T-cell (primary cell): ENCODE measurements at regions not wholly inside any gene's neighbourhood (a gene's known extent, or its start where the extent isn't known, plus 50 kb on each side); places are given as distances from the start of the nearest gene placed in this dataset.

Experiments used
- ATAC-seq, 4 experiments: fragments of 200-7000 bp in 3 of 4; fragments of 150-1000 bp in 1 of 4; cut with Tn5 transposase; replicated peaks in 1 of 4; 1 replicate in 3 of 4; 2 replicates in 1 of 4; pipeline ENCODE4 v1.10.0; 2021; ENCODE audit warnings: moderate library complexity in 3 of 4, mild to moderate bottlenecking in 2 of 4, moderate number of reproducible peaks in 1 of 4
- CTCF ChIA-PET, 2 donors: fragments of 300-600 bp; sonication (Branson Sonifier 250); formaldehyde crosslinking; loops; one replicate each; lab custom pipeline; 2022; ENCODE audit warnings: antibody characterized with exemption in 2 of 2; lab: Charles Lee
- POLR2A ChIA-PET, 2 donors: fragments of 300-600 bp; sonication (Branson Sonifier 250); formaldehyde crosslinking; loops; one replicate each; lab custom pipeline; 2022; ENCODE audit warnings: antibody characterized with exemption in 2 of 2; lab: Charles Lee
- DNase-seq, 35 experiments: peaks; one replicate each; pipeline versions ENCODE4 v3.0.0 to v3.0.0-alpha.2; 2013 to 2023
- H3K27ac ChIP-seq: one replicate; pipeline ENCODE4 v1.5.1; 2013; ENCODE audit warnings: low read length
- H3K27me3 ChIP-seq, 2 experiments: replicated peaks in 1 of 2; 1 replicate in 1 of 2; 2 replicates in 1 of 2; pipeline versions ENCODE4 v1.6.1 to v1.7.0; 2013; ENCODE audit warnings: low read length in 1 of 2, mixed read lengths in 1 of 2; ENCODE audit not compliant: control insufficient read depth in 2 of 2, insufficient read depth in 2 of 2; ENCODE audit errors: extremely low read depth in 1 of 2
- H3K36me3 ChIP-seq, 2 donors: 1 replicate in 1 of 2; 2 replicates in 1 of 2; pipeline versions ENCODE4 v1.6.1 to v1.7.0; 2013; ENCODE audit warnings: low read length in 1 of 2; ENCODE audit not compliant: control insufficient read depth in 2 of 2, insufficient read depth in 1 of 2; ENCODE audit errors: extremely low read depth in 1 of 2
- H3K4me1 ChIP-seq, 2 experiments: 1 replicate in 1 of 2; 2 replicates in 1 of 2; pipeline versions ENCODE4 v1.6.1 to v1.7.0; 2013; ENCODE audit warnings: low read length in 2 of 2, mixed read lengths in 1 of 2; ENCODE audit not compliant: insufficient read depth in 2 of 2, control insufficient read depth in 1 of 2; ENCODE audit errors: extremely low read depth in 1 of 2
- H3K4me3 ChIP-seq, 2 donors: 1 replicate in 1 of 2; 2 replicates in 1 of 2; pipeline versions ENCODE4 v1.5.1 to v1.7.0; 2013; ENCODE audit warnings: mild to moderate bottlenecking in 2 of 2, low read length in 1 of 2, moderate library complexity in 1 of 2; ENCODE audit not compliant: control insufficient read depth in 1 of 2; ENCODE audit errors: extremely low read depth in 1 of 2
- H3K9me3 ChIP-seq: 2 replicates; pipeline ENCODE4 v1.7.0; 2013
- H3K27ac Mint-ChIP-seq, 2 donors: one replicate each; pipeline ENCODE4 v1.8.0; 2020 to 2021; ENCODE audit warnings: mild to moderate bottlenecking in 2 of 2, mixed read lengths in 2 of 2
- H3K27me3 Mint-ChIP-seq, 2 donors: one replicate each; pipeline ENCODE4 v1.8.0; 2021 to 2022; ENCODE audit warnings: mixed read lengths in 2 of 2
- H3K36me3 Mint-ChIP-seq: one replicate; pipeline ENCODE4 v1.8.0; 2021; ENCODE audit warnings: mixed read lengths
- H3K4me1 Mint-ChIP-seq, 3 donors: one replicate each; pipeline ENCODE4 v1.8.0; 2020 to 2022; ENCODE audit warnings: mixed read lengths in 3 of 3, mild to moderate bottlenecking in 1 of 3
- H3K4me3 Mint-ChIP-seq, 3 donors: one replicate each; pipeline ENCODE4 v1.8.0; 2020 to 2022; ENCODE audit warnings: mild to moderate bottlenecking in 3 of 3, mixed read lengths in 3 of 3, moderate library complexity in 3 of 3
- H3K9me3 Mint-ChIP-seq, 3 donors: one replicate each; pipeline ENCODE4 v1.8.0; 2020 to 2022; ENCODE audit warnings: mixed read lengths in 3 of 3
- WGBS: methylation state at CpG from one replicate; pipeline ENCODE4 v1.1.5; 2013; ENCODE audit warnings: missing lambda C conversion rate; ENCODE audit not compliant: insufficient coverage; 5-methylcytosine and 5-hydroxymethylcytosine counted together

GRCh38 chr6:169157197-169158148 is 96.2 kb downstream of the THBS2 start:
- 88% methylated on average over 10 of the region's 22 CpGs for WGBS
- POLR2A ChIA-PET, result no interaction called here
- peaks cover 11 to 20% of the 10 kb centered on the region in 2 donors for H3K27me3 Mint-ChIP-seq
- H3K36me3 Mint-ChIP-seq, result no peaks in the 10 kb centered on the region
- Histone ChIP-seq H3K27ac (no peak overlapping the region), H3K4me3 (no peak overlapping the region), H3K36me3 (no peaks in the 10 kb centered on the region), H3K4me1 (no peaks in the 10 kb centered on the region), H3K27me3 (peaks cover 0 to 15% of the 10 kb centered on the region in 2 experiments), H3K9me3 (no peaks in the 10 kb centered on the region)
- H3K9me3 Mint-ChIP-seq, result no peaks in the 10 kb centered on the region
- CTCF ChIA-PET, result no interaction called here
- no peak overlapping the region for H3K4me3 Mint-ChIP-seq
- ATAC-seq (no peak), DNase-seq (no peak)
- no peaks in the 10 kb centered on the region for H3K4me1 Mint-ChIP-seq
- H3K27ac Mint-ChIP-seq, result no peak overlapping the region

- no peak overlapping the region for H3K27ac ChIP-seq
- H3K27ac Mint-ChIP-seq, result no peak overlapping the region
Observed at GRCh38 chr6:169156793-169157147, 96.9 kb downstream of the THBS2 start.

DNA sequence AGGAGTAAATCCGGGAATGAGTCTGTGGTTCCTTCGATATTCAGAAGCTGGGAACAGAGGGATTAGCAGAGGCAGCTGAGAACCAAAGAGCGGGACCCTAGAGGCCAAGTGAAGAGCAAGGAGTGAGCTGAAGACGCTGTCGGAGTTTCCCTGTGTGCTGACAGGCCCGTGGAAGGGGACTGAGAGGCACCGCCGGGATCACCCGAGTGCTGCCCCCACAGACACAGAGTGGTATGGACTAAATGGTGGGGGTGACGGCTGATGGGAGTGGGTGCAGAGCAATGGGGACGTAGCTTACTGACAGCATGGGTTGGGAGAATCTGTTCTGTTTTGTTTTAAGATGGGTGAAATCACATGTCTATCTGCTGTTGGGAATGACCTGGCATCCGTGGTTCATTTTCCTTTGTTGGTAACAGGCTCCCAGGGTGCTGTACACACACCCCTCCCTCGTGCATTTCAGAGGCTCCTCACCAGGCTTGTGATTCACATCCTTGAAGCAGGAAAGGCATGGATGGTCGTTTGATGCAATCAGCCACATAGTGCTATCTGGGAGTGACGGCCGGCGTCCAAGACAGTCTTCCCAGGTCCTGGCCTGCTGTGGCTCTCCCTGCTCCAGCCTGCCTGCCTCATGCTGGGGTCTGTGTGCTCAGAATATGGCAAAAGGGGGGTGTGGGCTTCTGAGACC is 97.4 kb downstream of the THBS2 start:
- no peaks in the 10 kb centered on the region for H3K4me1 Mint-ChIP-seq
- WGBS, result 84% methylated on average over 16 of the region's 17 CpGs
- CTCF ChIA-PET, result no interaction called here
- no peak overlapping the region for H3K4me3 ChIP-seq
- POLR2A ChIA-PET, result no interaction called here
- no peaks in the 10 kb centered on the region for H3K9me3 ChIP-seq
- H3K27ac ChIP-seq, result no peak overlapping the region
- DNase-seq (no peak), ATAC-seq (no peak)
- no peak overlapping the region for H3K27ac Mint-ChIP-seq
- H3K36me3 Mint-ChIP-seq, result no peaks in the 10 kb centered on the region
- peaks cover 11 to 20% of the 10 kb centered on the region in 2 donors for H3K27me3 Mint-ChIP-seq
- H3K4me3 Mint-ChIP-seq, result no peak overlapping the region
- no peaks in the 10 kb centered on the region for H3K9me3 Mint-ChIP-seq
- H3K4me1 ChIP-seq, result no peaks in the 10 kb centered on the region
- peaks cover 0 to 15% of the 10 kb centered on the region in 2 experiments for H3K27me3 ChIP-seq
- H3K36me3 ChIP-seq, result no peaks in the 10 kb centered on the region

More at GRCh38 chr6:169156793-169157147, 96.9 kb downstream of the THBS2 start:
- no peaks in the 10 kb centered on the region for H3K4me1 Mint-ChIP-seq
- Histone ChIP-seq H3K9me3 (no peaks in the 10 kb centered on the region), H3K27me3 (peaks cover 0 to 15% of the 10 kb centered on the region in 2 experiments), H3K36me3 (no peaks in the 10 kb centered on the region), H3K4me3 (no peak overlapping the region), H3K4me1 (no peaks in the 10 kb centered on the region)
- no peak for DNase-seq
- CTCF ChIA-PET, result no interaction called here
- H3K27me3 Mint-ChIP-seq, result peaks cover 11 to 20% of the 10 kb centered on the region in 2 donors
- H3K9me3 Mint-ChIP-seq, result no peaks in the 10 kb centered on the region
- no peak for ATAC-seq
- no peaks in the 10 kb centered on the region for H3K36me3 Mint-ChIP-seq
- WGBS, result 85% methylated on average over 2 of the region's 2 CpGs
- POLR2A ChIA-PET, result no interaction called here
- no peak overlapping the region for H3K4me3 Mint-ChIP-seq

- H3K4me1 ChIP-seq, result no peaks in the 10 kb centered on the region
- H3K9me3 Mint-ChIP-seq, result no peaks in the 10 kb centered on the region
- ChIA-PET CTCF (no interaction called here), POLR2A (no interaction called here)
- no peak overlapping the region for H3K4me3 Mint-ChIP-seq
- H3K27me3 ChIP-seq, result peaks cover 0 to 15% of the 10 kb centered on the region in 2 experiments
- no peaks in the 10 kb centered on the region for H3K4me1 Mint-ChIP-seq
- no peaks in the 10 kb centered on the region for H3K9me3 ChIP-seq
- no peaks in the 10 kb centered on the region for H3K36me3 Mint-ChIP-seq
- no peaks in the 10 kb centered on the region for H3K36me3 ChIP-seq
- WGBS, result 82% methylated on average over 7 of the region's 7 CpGs
- no peak for ATAC-seq
- H3K27me3 Mint-ChIP-seq, result peaks cover 11 to 20% of the 10 kb centered on the region in 2 donors
- no peak for DNase-seq
- no peak overlapping the region for H3K27ac Mint-ChIP-seq
- H3K4me3 ChIP-seq, result no peak overlapping the region
- H3K27ac ChIP-seq, result no peak overlapping the region
Observed at GRCh38 chr6:169155481-169155880, 98.2 kb downstream of the THBS2 start.

DNA sequence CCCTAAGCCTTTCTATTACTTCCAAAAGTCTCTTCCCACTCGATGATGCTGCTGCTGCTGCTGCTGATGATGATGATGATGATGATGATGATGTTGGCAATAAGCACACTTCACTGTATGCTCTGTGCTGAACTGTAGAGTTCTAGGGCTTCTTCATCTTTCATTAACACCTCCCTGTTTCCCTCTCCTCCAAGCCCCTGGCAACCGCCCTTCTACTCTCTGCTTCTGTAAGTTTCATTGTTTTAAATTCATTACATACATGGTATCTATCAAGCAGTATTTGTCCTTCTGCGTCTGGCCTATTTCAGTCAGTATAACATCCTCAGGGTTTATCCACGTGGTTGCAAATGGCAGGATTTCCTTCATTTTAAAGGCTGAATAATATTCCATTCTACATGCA is 100.2 kb downstream of the THBS2 start:
- ChIA-PET CTCF (no interaction called here), POLR2A (no interaction called here)
- ATAC-seq (no peak), DNase-seq (no peak)
- Histone ChIP-seq H3K9me3 (no peaks in the 10 kb centered on the region), H3K27me3 (peaks cover 0 to 15% of the 10 kb centered on the region in 2 experiments), H3K4me3 (no peak overlapping the region), H3K36me3 (no peaks in the 10 kb centered on the region), H3K4me1 (no peaks in the 10 kb centered on the region), H3K27ac (no peak overlapping the region)
- Mint-ChIP-seq H3K27ac (no peak overlapping the region), H3K27me3 (peaks cover 11 to 20% of the 10 kb centered on the region in 2 donors), H3K9me3 (peaks cover 0 to 12% (median 4%) of the 10 kb centered on the region in 3 donors), H3K36me3 (no peaks in the 10 kb centered on the region), H3K4me1 (no peaks in the 10 kb centered on the region), H3K4me3 (no peak overlapping the region)
- WGBS, result 79% methylated on average over 2 of the region's 4 CpGs

DNA sequence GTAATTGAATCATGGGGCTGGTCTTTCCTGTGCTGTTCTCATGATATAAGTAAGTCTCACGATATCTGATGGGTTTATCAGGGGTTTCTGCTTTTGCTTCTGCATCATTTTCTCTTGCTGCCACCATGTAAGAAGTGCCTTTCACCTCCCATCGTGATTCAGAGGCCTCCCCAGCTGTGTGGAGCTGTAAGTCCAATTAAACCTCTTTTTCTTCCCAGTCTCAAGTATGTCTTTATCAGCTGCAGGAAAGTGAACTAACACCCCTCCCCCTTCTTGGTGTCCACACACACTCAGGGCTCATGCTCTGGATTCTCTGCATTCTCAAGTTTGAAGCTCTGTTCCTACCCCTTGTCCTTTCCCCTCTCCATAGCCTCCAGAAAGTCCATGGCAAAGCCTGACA is 107.1 kb downstream of the THBS2 start:
- H3K27ac ChIP-seq, result no peak overlapping the region
- no peak overlapping the region for H3K4me3 ChIP-seq
- Mint-ChIP-seq H3K4me3 (no peak overlapping the region), H3K9me3 (peaks cover 4 to 15% (median 4%) of the 10 kb centered on the region in 3 donors), H3K4me1 (no peaks in the 10 kb centered on the region), H3K36me3 (no peaks in the 10 kb centered on the region), H3K27ac (no peak overlapping the region), H3K27me3 (peaks cover 8 to 13% of the 10 kb centered on the region in 2 donors)
- no peaks in the 10 kb centered on the region for H3K9me3 ChIP-seq
- 55% methylated on average over 2 of the region's 2 CpGs for WGBS
- ATAC-seq, result no peak
- no peak for DNase-seq
- peaks cover 0 to 4% of the 10 kb centered on the region in 2 experiments for H3K27me3 ChIP-seq
- POLR2A ChIA-PET, result no interaction called here
- H3K4me1 ChIP-seq, result no peaks in the 10 kb centered on the region
- CTCF ChIA-PET, result no interaction called here
- no peaks in the 10 kb centered on the region for H3K36me3 ChIP-seq
